CD4-positive, CD25-positive, alpha-beta regulatory T cell (primary cell): ENCODE measurements at regions not wholly inside any gene's neighbourhood (a gene's known extent, or its start where the extent isn't known, plus 50 kb on each side); places are given as distances from the start of the nearest gene placed in this dataset.

ENCODE experiments used
- ATAC-seq, 2 donors: fragments of 150-1000 bp; cut with Tn5 transposase; one replicate each; pipeline ENCODE4 v1.10.0; 2021; ENCODE audit warnings: low read depth in 2 of 2, moderate number of reproducible peaks in 2 of 2, moderate library complexity in 1 of 2
- DNase-seq, 3 donors: peaks; one replicate each; pipeline versions ENCODE4 v3.0.0 to v3.0.0-alpha.2; 2012 to 2022; ENCODE audit warnings: mixed read lengths in 1 of 3
- H3K27ac ChIP-seq: one replicate; pipeline ENCODE4 v1.7.0; 2013; ENCODE audit warnings: mild to moderate bottlenecking, low read length; ENCODE audit not compliant: insufficient read depth, poor library complexity, severe bottlenecking
- H3K27me3 ChIP-seq: one replicate; pipeline ENCODE4 v1.7.0; 2013; ENCODE audit warnings: low read length; ENCODE audit not compliant: control insufficient read depth, insufficient read depth
- H3K36me3 ChIP-seq: one replicate; pipeline ENCODE4 v1.7.0; 2013; ENCODE audit warnings: mild to moderate bottlenecking, low read length, moderate library complexity; ENCODE audit not compliant: control insufficient read depth, insufficient read depth
- H3K4me1 ChIP-seq: 2 replicates; pipeline ENCODE4 v1.7.0; 2013; ENCODE audit warnings: mild to moderate bottlenecking, low read length; ENCODE audit not compliant: insufficient read depth, control insufficient read depth, poor library complexity, severe bottlenecking
- H3K4me3 ChIP-seq: one replicate; pipeline ENCODE4 v1.7.0; 2013; ENCODE audit warnings: low read depth, mild to moderate bottlenecking, low read length, moderate library complexity
- H3K9me3 ChIP-seq, 2 experiments: 1 replicate in 1 of 2; 2 replicates in 1 of 2; pipeline ENCODE4 v1.7.0; 2013; ENCODE audit warnings: low read length in 2 of 2, mild to moderate bottlenecking in 1 of 2, moderate library complexity in 1 of 2; ENCODE audit not compliant: control insufficient read depth in 2 of 2
- H3K27ac Mint-ChIP-seq, 3 donors: one replicate each; pipeline ENCODE4 v1.8.0; 2020 to 2022; ENCODE audit warnings: mild to moderate bottlenecking in 3 of 3, mixed read lengths in 3 of 3, moderate library complexity in 2 of 3
- H3K27me3 Mint-ChIP-seq: one replicate; pipeline ENCODE4 v1.8.0; 2022; ENCODE audit warnings: mild to moderate bottlenecking, mixed read lengths
- H3K36me3 Mint-ChIP-seq: one replicate; pipeline ENCODE4 v1.8.0; 2020; ENCODE audit warnings: mixed read lengths
- H3K4me1 Mint-ChIP-seq, 4 donors: one replicate each; pipeline ENCODE4 v1.8.0; 2020 to 2022; ENCODE audit warnings: mixed read lengths in 4 of 4, mild to moderate bottlenecking in 1 of 4
- H3K4me3 Mint-ChIP-seq, 4 donors: one replicate each; pipeline ENCODE4 v1.8.0; 2020 to 2022; ENCODE audit warnings: mild to moderate bottlenecking in 4 of 4, mixed read lengths in 4 of 4, moderate library complexity in 3 of 4
- H3K9me3 Mint-ChIP-seq, 7 donors: one replicate each; pipeline ENCODE4 v1.8.0; 2020 to 2022; ENCODE audit warnings: mixed read lengths in 7 of 7, mild to moderate bottlenecking in 3 of 7, moderate library complexity in 2 of 7

- H3K4me1 Mint-ChIP-seq = peaks cover 6 to 29% (median 22%) of the 10 kb centered on the region in 4 donors
- H3K36me3 Mint-ChIP-seq = no peaks in the 10 kb centered on the region
- H3K27me3 Mint-ChIP-seq = peaks cover 4% of the 10 kb centered on the region
- peak overlapping the region in 3 of 4 donors; percentile 17 to 73 (median 55) for H3K4me3 Mint-ChIP-seq
- peak; percentile 47 to 56 for ATAC-seq
- peak overlapping the region; percentile 2 for H3K4me3 ChIP-seq
- peak overlapping the region; percentile 52 for H3K27ac ChIP-seq
- peaks cover 0 to 2% (median 0%) of the 10 kb centered on the region in 7 donors for H3K9me3 Mint-ChIP-seq
- DNase-seq = peak in 1 of 3 donors; percentile 19
- no peaks in the 10 kb centered on the region for H3K27me3 ChIP-seq
- no peaks in the 10 kb centered on the region for H3K9me3 ChIP-seq
- H3K4me1 ChIP-seq = peaks cover 16% of the 10 kb centered on the region
- no peaks in the 10 kb centered on the region for H3K36me3 ChIP-seq
- peak overlapping the region; percentile 40 to 64 (median 52) for H3K27ac Mint-ChIP-seq
Measured at GRCh38 chr5:142432369-142432863, 107.6 kb upstream of the SPRY4 start.

- Histone ChIP-seq H3K4me1 (peaks cover 16% of the 10 kb centered on the region), H3K9me3 (peaks cover 0 to 3% of the 10 kb centered on the region in 2 experiments), H3K4me3 (no peak overlapping the region), H3K27ac (no peak overlapping the region), H3K36me3 (no peaks in the 10 kb centered on the region), H3K27me3 (no peaks in the 10 kb centered on the region)
- Mint-ChIP-seq H3K36me3 (no peaks in the 10 kb centered on the region), H3K4me1 (peaks cover 11 to 34% (median 20%) of the 10 kb centered on the region in 4 donors), H3K27ac (no peak overlapping the region), H3K4me3 (no peak overlapping the region), H3K27me3 (peaks cover 4% of the 10 kb centered on the region), H3K9me3 (peaks cover 0 to 2% (median 0%) of the 10 kb centered on the region in 7 donors)
- DNase-seq (no peak), ATAC-seq (no peak)
Measured at GRCh38 chr5:142428773-142429473, 104.1 kb upstream of the SPRY4 start.

- no peak overlapping the region for H3K4me3 Mint-ChIP-seq
- H3K4me1 Mint-ChIP-seq = peaks cover 9 to 27% (median 17%) of the 10 kb centered on the region in 4 donors
- DNase-seq (no peak), ATAC-seq (no peak)
- H3K9me3 Mint-ChIP-seq = peaks cover 0 to 2% (median 0%) of the 10 kb centered on the region in 7 donors
- H3K27me3 Mint-ChIP-seq = peaks cover 4% of the 10 kb centered on the region
- H3K4me3 ChIP-seq = no peak overlapping the region
- H3K27ac Mint-ChIP-seq = no peak overlapping the region
- H3K4me1 ChIP-seq = peaks cover 15% of the 10 kb centered on the region
- H3K9me3 ChIP-seq = peaks cover 0 to 3% of the 10 kb centered on the region in 2 experiments
- no peak overlapping the region for H3K27ac ChIP-seq
- no peaks in the 10 kb centered on the region for H3K36me3 Mint-ChIP-seq
- H3K27me3 ChIP-seq = no peaks in the 10 kb centered on the region
- no peaks in the 10 kb centered on the region for H3K36me3 ChIP-seq
Measured at GRCh38 chr5:142428036-142428772, 103.4 kb upstream of the SPRY4 start.

- H3K9me3 ChIP-seq = peaks cover 0 to 3% of the 10 kb centered on the region in 2 experiments
- H3K36me3 ChIP-seq = no peaks in the 10 kb centered on the region
- H3K27me3 ChIP-seq = no peaks in the 10 kb centered on the region
- Mint-ChIP-seq H3K36me3 (no peaks in the 10 kb centered on the region), H3K4me3 (no peak overlapping the region), H3K4me1 (peaks cover 4 to 25% (median 13%) of the 10 kb centered on the region in 4 donors), H3K27ac (no peak overlapping the region), H3K27me3 (no peaks in the 10 kb centered on the region), H3K9me3 (peaks cover 0 to 2% (median 0%) of the 10 kb centered on the region in 7 donors)
- no peak overlapping the region for H3K27ac ChIP-seq
- ATAC-seq (no peak), DNase-seq (no peak)
- no peak overlapping the region for H3K4me3 ChIP-seq
- peaks cover 9% of the 10 kb centered on the region for H3K4me1 ChIP-seq
Measured at GRCh38 chr5:142427529-142427928, 102.7 kb upstream of the SPRY4 start.

GRCh38 chr5:142427015-142427364, 102.2 kb upstream of the SPRY4 start:
- H3K4me1 ChIP-seq = peaks cover 3% of the 10 kb centered on the region
- Mint-ChIP-seq H3K9me3 (peaks cover 0 to 2% (median 0%) of the 10 kb centered on the region in 7 donors), H3K27ac (no peak overlapping the region), H3K36me3 (no peaks in the 10 kb centered on the region), H3K4me3 (no peak overlapping the region), H3K4me1 (peaks cover 3 to 24% (median 10%) of the 10 kb centered on the region in 4 donors), H3K27me3 (no peaks in the 10 kb centered on the region)
- no peaks in the 10 kb centered on the region for H3K36me3 ChIP-seq
- no peaks in the 10 kb centered on the region for H3K27me3 ChIP-seq
- DNase-seq = no peak
- no peak for ATAC-seq
- H3K9me3 ChIP-seq = peaks cover 0 to 3% of the 10 kb centered on the region in 2 experiments
- no peak overlapping the region for H3K27ac ChIP-seq
- no peak overlapping the region for H3K4me3 ChIP-seq

- DNase-seq (no peak), ATAC-seq (no peak)
- peaks cover 4 to 24% (median 12%) of the 10 kb centered on the region in 4 donors for H3K4me1 Mint-ChIP-seq
- Histone ChIP-seq H3K27me3 (no peaks in the 10 kb centered on the region), H3K4me3 (no peak overlapping the region), H3K9me3 (peaks cover 0 to 3% of the 10 kb centered on the region in 2 experiments), H3K4me1 (peaks cover 5% of the 10 kb centered on the region), H3K27ac (no peak overlapping the region), H3K36me3 (no peaks in the 10 kb centered on the region)
- peaks cover 0 to 2% (median 0%) of the 10 kb centered on the region in 7 donors for H3K9me3 Mint-ChIP-seq
- peak overlapping the region in 1 of 4 donors; percentile 20 for H3K4me3 Mint-ChIP-seq
- H3K36me3 Mint-ChIP-seq = no peaks in the 10 kb centered on the region
- peaks cover 4% of the 10 kb centered on the region for H3K27me3 Mint-ChIP-seq
- H3K27ac Mint-ChIP-seq = no peak overlapping the region
Measured at GRCh38 chr5:142426129-142427014, 101.6 kb upstream of the SPRY4 start.
